GM18517 (cell line): ENCODE measurements at regions not wholly inside any gene's neighbourhood (a gene's known extent, or its start where the extent isn't known, plus 50 kb on each side); places are given as distances from the start of the nearest gene placed in this dataset.

ENCODE experiments used
- ATAC-seq: cut with Tn5 transposase; IDR thresholded peaks from one replicate; pipeline ENCODE4 v1.9.1; 2021; ENCODE audit warnings: mild to moderate bottlenecking, moderate library complexity; ENCODE audit not compliant: unreplicated experiment

GRCh38 chr18:27704736-27705361 is 472.1 kb downstream of the CDH2 start:
- ATAC-seq = no peak

- no peak for ATAC-seq
Observed at GRCh38 chr18:27699137-27699536, 477.8 kb downstream of the CDH2 start.

GRCh38 chr18:27696148-27696547 is 480.8 kb downstream of the CDH2 start:
- no peak for ATAC-seq

GRCh38 chr18:27695503-27695902 is 481.4 kb downstream of the CDH2 start:
- ATAC-seq = no peak

GRCh38 chr18:27695052-27695451 is 481.9 kb downstream of the CDH2 start:
- no peak for ATAC-seq

GRCh38 chr18:27688581-27688980 is 488.3 kb downstream of the CDH2 start:
- ATAC-seq = no peak

- no peak for ATAC-seq
Observed at GRCh38 chr18:27687351-27687979, 489.5 kb downstream of the CDH2 start.

GRCh38 chr18:27685807-27686412 is 491.0 kb downstream of the CDH2 start:
- no peak for ATAC-seq

- no peak for ATAC-seq
Observed at GRCh38 chr18:27685091-27685490, 491.8 kb downstream of the CDH2 start.

GRCh38 chr18:27674411-27674810 is 489.3 kb upstream of the CHST9 start:
- ATAC-seq = no peak

GRCh38 chr18:27673861-27674260 is 488.8 kb upstream of the CHST9 start:
- ATAC-seq = no peak

GRCh38 chr18:27668158-27668557 is 483.1 kb upstream of the CHST9 start:
- no peak for ATAC-seq

- no peak for ATAC-seq
Observed at GRCh38 chr18:27667064-27667463, 482.0 kb upstream of the CHST9 start.

- no peak for ATAC-seq
Observed at GRCh38 chr18:27666016-27666415, 480.9 kb upstream of the CHST9 start.

GRCh38 chr18:27665264-27665799 is 480.2 kb upstream of the CHST9 start:
- ATAC-seq = no peak

GRCh38 chr18:27662949-27663348 is 477.8 kb upstream of the CHST9 start:
- no peak for ATAC-seq

- no peak for ATAC-seq
Observed at GRCh38 chr18:27662537-27662936, 477.4 kb upstream of the CHST9 start.

- no peak for ATAC-seq
Observed at GRCh38 chr18:27661320-27662018, 476.4 kb upstream of the CHST9 start.

- no peak for ATAC-seq
Observed at GRCh38 chr18:27656905-27657304, 471.8 kb upstream of the CHST9 start.

- ATAC-seq = no peak
Observed at GRCh38 chr18:27656167-27656778, 471.2 kb upstream of the CHST9 start.

GRCh38 chr18:27653247-27653646 is 468.1 kb upstream of the CHST9 start:
- ATAC-seq = no peak
